ENCODE measurements at regions not wholly inside any gene's neighbourhood (a gene's known extent, or its start where the extent isn't known, plus 50 kb on each side); places are given as distances from the start of the nearest gene placed in this dataset.

DNA sequence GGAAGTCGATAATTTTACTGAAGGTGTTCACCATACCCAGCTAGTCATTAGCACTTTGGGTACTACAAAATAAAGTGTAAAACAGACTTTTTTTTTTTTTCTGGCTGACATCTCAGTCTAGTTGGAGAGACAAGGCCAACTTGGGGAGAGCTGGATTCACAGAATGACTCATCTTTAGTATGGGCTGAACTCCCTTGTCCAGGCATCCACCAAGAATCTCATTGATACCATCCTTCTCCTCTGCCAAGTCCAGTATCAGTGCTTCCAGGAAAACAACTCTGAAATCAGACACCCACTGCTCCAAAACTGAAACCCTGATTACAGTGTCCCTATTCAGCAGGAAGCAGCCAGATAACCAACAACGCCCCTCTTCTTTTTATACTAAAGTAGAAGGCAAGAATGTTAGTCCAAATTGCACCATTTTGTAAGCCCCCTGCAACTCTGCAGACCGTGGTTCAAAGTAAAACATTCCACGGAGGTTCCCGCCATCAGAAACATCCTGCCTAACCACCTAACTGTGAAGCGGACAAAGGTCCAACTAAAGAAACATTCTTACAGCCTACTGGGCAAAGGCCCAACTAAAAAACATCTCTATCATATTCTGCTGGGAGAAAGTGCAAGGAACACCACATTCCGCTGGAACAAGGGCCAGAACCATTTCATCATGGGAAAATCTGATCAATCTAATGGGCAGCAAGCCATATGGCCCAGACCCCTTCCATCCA, 728.2 kb downstream of the BRINP1 start:
- TF ChIP-seq ZNF8 (CRISPR knock-in tag; IDR thresholded peaks at IDR 0.05) = no peak
- no peak for TF ChIP-seq TOX (CRISPR knock-in tag; IDR thresholded peaks at IDR 0.05; ENCODE audit: borderline replicate concordance)
- TF ChIP-seq, protein P1, sequence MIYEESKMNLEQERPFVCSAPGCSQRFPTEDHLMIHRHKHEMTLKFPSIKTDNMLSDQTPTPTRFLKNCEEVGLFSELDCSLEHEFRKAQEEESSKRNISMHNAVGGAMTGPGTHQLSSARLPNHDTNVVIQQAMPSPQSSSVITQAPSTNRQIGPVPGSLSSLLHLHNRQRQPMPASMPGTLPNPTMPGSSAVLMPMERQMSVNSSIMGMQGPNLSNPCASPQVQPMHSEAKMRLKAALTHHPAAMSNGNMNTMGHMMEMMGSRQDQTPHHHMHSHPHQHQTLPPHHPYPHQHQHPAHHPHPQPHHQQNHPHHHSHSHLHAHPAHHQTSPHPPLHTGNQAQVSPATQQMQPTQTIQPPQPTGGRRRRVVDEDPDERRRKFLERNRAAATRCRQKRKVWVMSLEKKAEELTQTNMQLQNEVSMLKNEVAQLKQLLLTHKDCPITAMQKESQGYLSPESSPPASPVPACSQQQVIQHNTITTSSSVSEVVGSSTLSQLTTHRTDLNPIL (CRISPR knock-in tag; IDR thresholded peaks at IDR 0.05; ENCODE audit: low read depth) = no peak
- no peak for TF ChIP-seq ISL1 (CRISPR knock-in tag; IDR thresholded peaks at IDR 0.05)
- TF ChIP-seq, protein P2, sequence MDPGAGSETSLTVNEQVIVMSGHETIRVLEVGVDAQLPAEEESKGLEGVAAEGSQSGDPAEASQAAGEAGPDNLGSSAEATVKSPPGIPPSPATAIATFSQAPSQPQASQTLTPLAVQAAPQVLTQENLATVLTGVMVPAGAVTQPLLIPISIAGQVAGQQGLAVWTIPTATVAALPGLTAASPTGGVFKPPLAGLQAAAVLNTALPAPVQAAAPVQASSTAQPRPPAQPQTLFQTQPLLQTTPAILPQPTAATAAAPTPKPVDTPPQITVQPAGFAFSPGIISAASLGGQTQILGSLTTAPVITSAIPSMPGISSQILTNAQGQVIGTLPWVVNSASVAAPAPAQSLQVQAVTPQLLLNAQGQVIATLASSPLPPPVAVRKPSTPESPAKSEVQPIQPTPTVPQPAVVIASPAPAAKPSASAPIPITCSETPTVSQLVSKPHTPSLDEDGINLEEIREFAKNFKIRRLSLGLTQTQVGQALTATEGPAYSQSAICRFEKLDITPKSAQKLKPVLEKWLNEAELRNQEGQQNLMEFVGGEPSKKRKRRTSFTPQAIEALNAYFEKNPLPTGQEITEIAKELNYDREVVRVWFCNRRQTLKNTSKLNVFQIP (CRISPR knock-in tag; IDR thresholded peaks at IDR 0.05; ENCODE audit: borderline replicate concordance, low read depth) = no peak
- TF ChIP-seq, protein P3, sequence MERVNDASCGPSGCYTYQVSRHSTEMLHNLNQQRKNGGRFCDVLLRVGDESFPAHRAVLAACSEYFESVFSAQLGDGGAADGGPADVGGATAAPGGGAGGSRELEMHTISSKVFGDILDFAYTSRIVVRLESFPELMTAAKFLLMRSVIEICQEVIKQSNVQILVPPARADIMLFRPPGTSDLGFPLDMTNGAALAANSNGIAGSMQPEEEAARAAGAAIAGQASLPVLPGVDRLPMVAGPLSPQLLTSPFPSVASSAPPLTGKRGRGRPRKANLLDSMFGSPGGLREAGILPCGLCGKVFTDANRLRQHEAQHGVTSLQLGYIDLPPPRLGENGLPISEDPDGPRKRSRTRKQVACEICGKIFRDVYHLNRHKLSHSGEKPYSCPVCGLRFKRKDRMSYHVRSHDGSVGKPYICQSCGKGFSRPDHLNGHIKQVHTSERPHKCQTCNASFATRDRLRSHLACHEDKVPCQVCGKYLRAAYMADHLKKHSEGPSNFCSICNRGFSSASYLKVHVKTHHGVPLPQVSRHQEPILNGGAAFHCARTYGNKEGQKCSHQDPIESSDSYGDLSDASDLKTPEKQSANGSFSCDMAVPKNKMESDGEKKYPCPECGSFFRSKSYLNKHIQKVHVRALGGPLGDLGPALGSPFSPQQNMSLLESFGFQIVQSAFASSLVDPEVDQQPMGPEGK (CRISPR knock-in tag; IDR thresholded peaks at IDR 0.05; ENCODE audit: borderline replicate concordance) = no peak
- TF ChIP-seq ZFP3 (CRISPR knock-in tag; IDR thresholded peaks at IDR 0.05) = no peak
- TF ChIP-seq RARB (CRISPR knock-in tag; IDR thresholded peaks at IDR 0.05) = no peak
- no peak for TF ChIP-seq CSDC2 (CRISPR knock-in tag; IDR thresholded peaks at IDR 0.05)
- TF ChIP-seq PPARA (CRISPR knock-in tag; IDR thresholded peaks at IDR 0.05; ENCODE audit: borderline replicate concordance) = no peak
